ENCODE measurements at regions not wholly inside any gene's neighbourhood (a gene's known extent, or its start where the extent isn't known, plus 50 kb on each side); places are given as distances from the start of the nearest gene placed in this dataset.

DNA sequence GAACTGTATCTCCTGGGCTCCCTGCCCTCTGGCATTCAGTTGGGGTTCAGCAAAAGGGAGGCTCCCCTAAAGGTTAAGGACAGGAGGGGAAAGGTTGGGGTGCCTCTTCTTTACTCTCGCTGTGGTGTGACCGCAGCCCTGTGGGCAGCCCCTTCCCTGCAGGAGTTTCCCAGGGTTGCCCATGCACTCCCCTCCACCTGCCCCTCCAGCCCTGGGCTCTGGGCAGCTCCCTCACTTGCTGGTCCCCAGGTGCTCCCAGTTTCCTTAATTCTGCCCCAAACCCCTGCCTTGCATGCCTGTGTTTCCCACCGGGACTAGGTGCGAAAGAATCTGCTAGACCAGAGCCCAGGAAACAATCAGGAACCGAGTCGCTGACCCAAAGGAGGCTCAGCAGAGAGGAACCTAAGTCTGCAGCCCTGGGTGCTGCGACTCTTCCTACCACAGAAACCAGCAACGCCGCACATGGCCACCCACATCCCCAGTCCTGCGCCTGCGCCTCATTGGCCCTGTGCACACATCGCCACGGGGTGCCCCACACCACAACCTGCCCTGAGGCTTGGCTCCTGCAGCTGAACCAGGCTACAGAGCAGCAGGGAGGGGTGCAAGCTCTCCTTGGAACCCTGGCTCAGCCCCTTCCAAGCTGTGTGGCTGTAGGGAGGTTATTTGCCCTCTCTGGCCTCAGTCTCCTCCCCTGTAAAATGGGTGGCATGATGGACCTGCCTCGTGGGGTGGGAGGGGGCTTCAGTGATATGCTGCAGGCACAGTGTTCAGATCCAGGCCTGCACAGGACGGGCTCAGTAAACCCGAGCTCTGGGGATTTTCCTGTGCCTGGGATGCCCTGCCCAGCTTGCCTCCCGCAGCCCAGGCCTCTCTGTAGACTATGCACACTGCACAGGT is 487.6 kb downstream of the PREX1 start:
- DNase-seq (ENCODE audit: low spot score) (no peak), ATAC-seq (no peak)
- ChIA-PET POLR2A (no interaction called here), CTCF (interaction anchor here (1.2 to 1.9 kb wide), 2 partner anchors 45 to 280 kb away, joined by 4 to 7 read pairs; no protein-coding TSS in a partner anchor)
- H3K4me3 Mint-ChIP-seq, result no peak overlapping the region
- H3K4me1 Mint-ChIP-seq, result peaks cover 17% of the 10 kb centered on the region
- no peaks in the 10 kb centered on the region for H3K27me3 Mint-ChIP-seq (ENCODE audit: low read depth)
- no peak for TF ChIP-seq ZNF121 (CRISPR knock-in tag; IDR thresholded peaks at IDR 0.05)
- TF ChIP-seq, protein P1, sequence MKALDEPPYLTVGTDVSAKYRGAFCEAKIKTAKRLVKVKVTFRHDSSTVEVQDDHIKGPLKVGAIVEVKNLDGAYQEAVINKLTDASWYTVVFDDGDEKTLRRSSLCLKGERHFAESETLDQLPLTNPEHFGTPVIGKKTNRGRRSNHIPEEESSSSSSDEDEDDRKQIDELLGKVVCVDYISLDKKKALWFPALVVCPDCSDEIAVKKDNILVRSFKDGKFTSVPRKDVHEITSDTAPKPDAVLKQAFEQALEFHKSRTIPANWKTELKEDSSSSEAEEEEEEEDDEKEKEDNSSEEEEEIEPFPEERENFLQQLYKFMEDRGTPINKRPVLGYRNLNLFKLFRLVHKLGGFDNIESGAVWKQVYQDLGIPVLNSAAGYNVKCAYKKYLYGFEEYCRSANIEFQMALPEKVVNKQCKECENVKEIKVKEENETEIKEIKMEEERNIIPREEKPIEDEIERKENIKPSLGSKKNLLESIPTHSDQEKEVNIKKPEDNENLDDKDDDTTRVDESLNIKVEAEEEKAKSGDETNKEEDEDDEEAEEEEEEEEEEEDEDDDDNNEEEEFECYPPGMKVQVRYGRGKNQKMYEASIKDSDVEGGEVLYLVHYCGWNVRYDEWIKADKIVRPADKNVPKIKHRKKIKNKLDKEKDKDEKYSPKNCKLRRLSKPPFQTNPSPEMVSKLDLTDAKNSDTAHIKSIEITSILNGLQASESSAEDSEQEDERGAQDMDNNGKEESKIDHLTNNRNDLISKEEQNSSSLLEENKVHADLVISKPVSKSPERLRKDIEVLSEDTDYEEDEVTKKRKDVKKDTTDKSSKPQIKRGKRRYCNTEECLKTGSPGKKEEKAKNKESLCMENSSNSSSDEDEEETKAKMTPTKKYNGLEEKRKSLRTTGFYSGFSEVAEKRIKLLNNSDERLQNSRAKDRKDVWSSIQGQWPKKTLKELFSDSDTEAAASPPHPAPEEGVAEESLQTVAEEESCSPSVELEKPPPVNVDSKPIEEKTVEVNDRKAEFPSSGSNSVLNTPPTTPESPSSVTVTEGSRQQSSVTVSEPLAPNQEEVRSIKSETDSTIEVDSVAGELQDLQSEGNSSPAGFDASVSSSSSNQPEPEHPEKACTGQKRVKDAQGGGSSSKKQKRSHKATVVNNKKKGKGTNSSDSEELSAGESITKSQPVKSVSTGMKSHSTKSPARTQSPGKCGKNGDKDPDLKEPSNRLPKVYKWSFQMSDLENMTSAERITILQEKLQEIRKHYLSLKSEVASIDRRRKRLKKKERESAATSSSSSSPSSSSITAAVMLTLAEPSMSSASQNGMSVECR (CRISPR knock-in tag; IDR thresholded peaks at IDR 0.05; ENCODE audit: borderline replicate concordance), result no peak
- no peak for TF ChIP-seq SP1 (CRISPR knock-in tag; conservative IDR thresholded peaks at IDR 0.05)
- no peak overlapping the region for H3K27ac Mint-ChIP-seq
- H3K36me3 Mint-ChIP-seq, result no peaks in the 10 kb centered on the region
- H3K9me3 Mint-ChIP-seq, result 0 out of 2 replicates have a peak, but pooled peaks cover 5% of the 10 kb centered on the region

DNA sequence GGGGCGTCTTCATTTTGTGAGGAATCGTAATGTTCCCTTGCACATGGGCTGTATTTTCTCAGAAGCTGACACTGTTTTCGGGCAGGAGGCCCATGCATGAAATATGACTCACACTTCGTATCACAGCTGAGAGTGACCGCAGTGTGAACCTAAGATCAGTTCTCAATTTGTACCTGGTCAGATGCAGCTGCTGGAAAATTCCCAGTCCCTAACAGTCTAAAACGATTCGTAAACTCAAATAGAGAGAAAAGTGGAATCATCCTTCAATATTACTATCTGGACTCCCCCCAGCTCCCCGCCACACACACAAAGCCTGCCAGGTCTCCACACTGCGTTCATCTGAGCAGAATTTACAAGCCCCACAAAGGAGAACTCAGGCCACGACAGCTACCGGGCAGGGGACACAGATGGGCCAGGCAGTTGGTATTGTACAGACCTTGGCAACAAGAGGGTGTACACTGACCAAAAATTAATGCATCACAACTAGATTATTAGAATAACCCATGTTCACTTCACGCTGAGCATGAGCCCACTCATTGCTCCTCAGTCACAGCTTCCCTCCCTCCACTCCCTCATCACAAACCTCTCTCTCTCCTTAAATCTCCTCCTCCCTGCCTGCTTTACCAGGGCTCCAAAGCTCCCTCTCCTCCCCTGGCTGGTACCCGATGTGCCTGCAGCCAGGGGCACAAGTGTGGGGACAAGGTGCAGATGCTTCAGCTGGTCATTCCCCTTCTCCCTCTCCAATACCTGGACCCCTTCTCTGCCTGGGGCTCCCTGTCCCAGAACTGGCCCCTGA is 488.4 kb downstream of the PREX1 start:
- ChIA-PET CTCF (interaction anchor here (1.2 to 1.9 kb wide), 2 partner anchors 44 to 281 kb away, joined by 4 to 7 read pairs; no protein-coding TSS in a partner anchor), POLR2A (no interaction called here)
- Mint-ChIP-seq H3K9me3 (0 out of 2 replicates have a peak, but pooled peaks cover 5% of the 10 kb centered on the region), H3K4me1 (peaks cover 18% of the 10 kb centered on the region), H3K36me3 (no peaks in the 10 kb centered on the region), H3K27ac (no peak overlapping the region), H3K27me3 (ENCODE audit: low read depth) (no peaks in the 10 kb centered on the region), H3K4me3 (no peak overlapping the region)
- DNase-seq (ENCODE audit: low spot score) (no peak), ATAC-seq (no peak)
- TF ChIP-seq, protein P2, sequence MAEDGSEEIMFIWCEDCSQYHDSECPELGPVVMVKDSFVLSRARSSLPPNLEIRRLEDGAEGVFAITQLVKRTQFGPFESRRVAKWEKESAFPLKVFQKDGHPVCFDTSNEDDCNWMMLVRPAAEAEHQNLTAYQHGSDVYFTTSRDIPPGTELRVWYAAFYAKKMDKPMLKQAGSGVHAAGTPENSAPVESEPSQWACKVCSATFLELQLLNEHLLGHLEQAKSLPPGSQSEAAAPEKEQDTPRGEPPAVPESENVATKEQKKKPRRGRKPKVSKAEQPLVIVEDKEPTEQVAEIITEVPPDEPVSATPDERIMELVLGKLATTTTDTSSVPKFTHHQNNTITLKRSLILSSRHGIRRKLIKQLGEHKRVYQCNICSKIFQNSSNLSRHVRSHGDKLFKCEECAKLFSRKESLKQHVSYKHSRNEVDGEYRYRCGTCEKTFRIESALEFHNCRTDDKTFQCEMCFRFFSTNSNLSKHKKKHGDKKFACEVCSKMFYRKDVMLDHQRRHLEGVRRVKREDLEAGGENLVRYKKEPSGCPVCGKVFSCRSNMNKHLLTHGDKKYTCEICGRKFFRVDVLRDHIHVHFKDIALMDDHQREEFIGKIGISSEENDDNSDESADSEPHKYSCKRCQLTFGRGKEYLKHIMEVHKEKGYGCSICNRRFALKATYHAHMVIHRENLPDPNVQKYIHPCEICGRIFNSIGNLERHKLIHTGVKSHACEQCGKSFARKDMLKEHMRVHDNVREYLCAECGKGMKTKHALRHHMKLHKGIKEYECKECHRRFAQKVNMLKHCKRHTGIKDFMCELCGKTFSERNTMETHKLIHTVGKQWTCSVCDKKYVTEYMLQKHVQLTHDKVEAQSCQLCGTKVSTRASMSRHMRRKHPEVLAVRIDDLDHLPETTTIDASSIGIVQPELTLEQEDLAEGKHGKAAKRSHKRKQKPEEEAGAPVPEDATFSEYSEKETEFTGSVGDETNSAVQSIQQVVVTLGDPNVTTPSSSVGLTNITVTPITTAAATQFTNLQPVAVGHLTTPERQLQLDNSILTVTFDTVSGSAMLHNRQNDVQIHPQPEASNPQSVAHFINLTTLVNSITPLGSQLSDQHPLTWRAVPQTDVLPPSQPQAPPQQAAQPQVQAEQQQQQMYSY (CRISPR knock-in tag; IDR thresholded peaks at IDR 0.05), result no peak
- TF ChIP-seq FOXP1 (CRISPR knock-in tag; IDR thresholded peaks at IDR 0.05; ENCODE audit: borderline replicate concordance), result no peak
- no peak for TF ChIP-seq GABPB1 (CRISPR knock-in tag; IDR thresholded peaks at IDR 0.05)
- TF ChIP-seq, protein P3, sequence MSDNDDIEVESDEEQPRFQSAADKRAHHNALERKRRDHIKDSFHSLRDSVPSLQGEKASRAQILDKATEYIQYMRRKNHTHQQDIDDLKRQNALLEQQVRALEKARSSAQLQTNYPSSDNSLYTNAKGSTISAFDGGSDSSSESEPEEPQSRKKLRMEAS (CRISPR knock-in tag; IDR thresholded peaks at IDR 0.05), result no peak
- TF ChIP-seq JAZF1 (CRISPR knock-in tag; IDR thresholded peaks at IDR 0.05), result no peak
- no peak for TF ChIP-seq ZNF671 (CRISPR knock-in tag; IDR thresholded peaks at IDR 0.05)
- TF ChIP-seq OVOL2 (CRISPR knock-in tag; IDR thresholded peaks at IDR 0.05; ENCODE audit: borderline replicate concordance), result no peak
- TF ChIP-seq IRF2 (CRISPR knock-in tag; IDR thresholded peaks at IDR 0.05; ENCODE audit: borderline replicate concordance, low read depth), result no peak
- no peak for TF ChIP-seq FOXK1 (CRISPR knock-in tag; IDR thresholded peaks at IDR 0.05)
- TF ChIP-seq, protein P4, sequence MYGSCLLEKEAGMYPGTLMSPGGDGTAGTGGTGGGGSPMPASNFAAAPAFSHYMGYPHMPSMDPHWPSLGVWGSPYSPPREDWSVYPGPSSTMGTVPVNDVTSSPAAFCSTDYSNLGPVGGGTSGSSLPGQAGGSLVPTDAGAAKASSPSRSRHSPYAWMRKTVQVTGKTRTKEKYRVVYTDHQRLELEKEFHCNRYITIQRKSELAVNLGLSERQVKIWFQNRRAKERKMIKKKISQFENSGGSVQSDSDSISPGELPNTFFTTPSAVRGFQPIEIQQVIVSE (CRISPR knock-in tag; IDR thresholded peaks at IDR 0.05; ENCODE audit: borderline replicate concordance), result no peak
- TF ChIP-seq ETV6 (CRISPR knock-in tag; IDR thresholded peaks at IDR 0.05), result no peak
- TF ChIP-seq ESRRA (CRISPR knock-in tag; IDR thresholded peaks at IDR 0.05; ENCODE audit: borderline replicate concordance), result no peak
- TF ChIP-seq, protein P5, sequence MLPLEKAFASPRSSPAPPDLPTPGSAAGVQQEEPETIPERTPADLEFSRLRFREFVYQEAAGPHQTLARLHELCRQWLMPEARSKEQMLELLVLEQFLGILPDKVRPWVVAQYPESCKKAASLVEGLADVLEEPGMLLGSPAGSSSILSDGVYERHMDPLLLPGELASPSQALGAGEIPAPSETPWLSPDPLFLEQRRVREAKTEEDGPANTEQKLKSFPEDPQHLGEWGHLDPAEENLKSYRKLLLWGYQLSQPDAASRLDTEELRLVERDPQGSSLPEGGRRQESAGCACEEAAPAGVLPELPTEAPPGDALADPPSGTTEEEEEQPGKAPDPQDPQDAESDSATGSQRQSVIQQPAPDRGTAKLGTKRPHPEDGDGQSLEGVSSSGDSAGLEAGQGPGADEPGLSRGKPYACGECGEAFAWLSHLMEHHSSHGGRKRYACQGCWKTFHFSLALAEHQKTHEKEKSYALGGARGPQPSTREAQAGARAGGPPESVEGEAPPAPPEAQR (CRISPR knock-in tag; IDR thresholded peaks at IDR 0.05), result no peak
- TF ChIP-seq, protein P6, sequence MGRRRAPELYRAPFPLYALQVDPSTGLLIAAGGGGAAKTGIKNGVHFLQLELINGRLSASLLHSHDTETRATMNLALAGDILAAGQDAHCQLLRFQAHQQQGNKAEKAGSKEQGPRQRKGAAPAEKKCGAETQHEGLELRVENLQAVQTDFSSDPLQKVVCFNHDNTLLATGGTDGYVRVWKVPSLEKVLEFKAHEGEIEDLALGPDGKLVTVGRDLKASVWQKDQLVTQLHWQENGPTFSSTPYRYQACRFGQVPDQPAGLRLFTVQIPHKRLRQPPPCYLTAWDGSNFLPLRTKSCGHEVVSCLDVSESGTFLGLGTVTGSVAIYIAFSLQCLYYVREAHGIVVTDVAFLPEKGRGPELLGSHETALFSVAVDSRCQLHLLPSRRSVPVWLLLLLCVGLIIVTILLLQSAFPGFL (CRISPR knock-in tag; IDR thresholded peaks at IDR 0.05; ENCODE audit: borderline replicate concordance), result no peak
- TF ChIP-seq, protein P7, sequence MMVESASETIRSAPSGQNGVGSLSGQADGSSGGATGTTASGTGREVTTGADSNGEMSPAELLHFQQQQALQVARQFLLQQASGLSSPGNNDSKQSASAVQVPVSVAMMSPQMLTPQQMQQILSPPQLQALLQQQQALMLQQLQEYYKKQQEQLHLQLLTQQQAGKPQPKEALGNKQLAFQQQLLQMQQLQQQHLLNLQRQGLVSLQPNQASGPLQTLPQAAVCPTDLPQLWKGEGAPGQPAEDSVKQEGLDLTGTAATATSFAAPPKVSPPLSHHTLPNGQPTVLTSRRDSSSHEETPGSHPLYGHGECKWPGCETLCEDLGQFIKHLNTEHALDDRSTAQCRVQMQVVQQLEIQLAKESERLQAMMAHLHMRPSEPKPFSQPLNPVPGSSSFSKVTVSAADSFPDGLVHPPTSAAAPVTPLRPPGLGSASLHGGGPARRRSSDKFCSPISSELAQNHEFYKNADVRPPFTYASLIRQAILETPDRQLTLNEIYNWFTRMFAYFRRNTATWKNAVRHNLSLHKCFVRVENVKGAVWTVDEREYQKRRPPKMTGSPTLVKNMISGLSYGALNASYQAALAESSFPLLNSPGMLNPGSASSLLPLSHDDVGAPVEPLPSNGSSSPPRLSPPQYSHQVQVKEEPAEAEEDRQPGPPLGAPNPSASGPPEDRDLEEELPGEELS (CRISPR knock-in tag; IDR thresholded peaks at IDR 0.05), result no peak
